LNCAP (cell line): ENCODE measurements at regions not wholly inside any gene's neighbourhood (a gene's known extent, or its start where the extent isn't known, plus 50 kb on each side); places are given as distances from the start of the nearest gene placed in this dataset.

Experiments used
- TF ChIP-seq, protein P1 (sequence below): fragments of 450-650 bp; IDR thresholded peaks from 2 replicates; pipeline ENCODE4 v1.5.1; 2017; ENCODE audit warnings: mild to moderate bottlenecking

- TF ChIP-seq, protein P1, sequence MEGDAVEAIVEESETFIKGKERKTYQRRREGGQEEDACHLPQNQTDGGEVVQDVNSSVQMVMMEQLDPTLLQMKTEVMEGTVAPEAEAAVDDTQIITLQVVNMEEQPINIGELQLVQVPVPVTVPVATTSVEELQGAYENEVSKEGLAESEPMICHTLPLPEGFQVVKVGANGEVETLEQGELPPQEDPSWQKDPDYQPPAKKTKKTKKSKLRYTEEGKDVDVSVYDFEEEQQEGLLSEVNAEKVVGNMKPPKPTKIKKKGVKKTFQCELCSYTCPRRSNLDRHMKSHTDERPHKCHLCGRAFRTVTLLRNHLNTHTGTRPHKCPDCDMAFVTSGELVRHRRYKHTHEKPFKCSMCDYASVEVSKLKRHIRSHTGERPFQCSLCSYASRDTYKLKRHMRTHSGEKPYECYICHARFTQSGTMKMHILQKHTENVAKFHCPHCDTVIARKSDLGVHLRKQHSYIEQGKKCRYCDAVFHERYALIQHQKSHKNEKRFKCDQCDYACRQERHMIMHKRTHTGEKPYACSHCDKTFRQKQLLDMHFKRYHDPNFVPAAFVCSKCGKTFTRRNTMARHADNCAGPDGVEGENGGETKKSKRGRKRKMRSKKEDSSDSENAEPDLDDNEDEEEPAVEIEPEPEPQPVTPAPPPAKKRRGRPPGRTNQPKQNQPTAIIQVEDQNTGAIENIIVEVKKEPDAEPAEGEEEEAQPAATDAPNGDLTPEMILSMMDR: no peak
Observed at GRCh38 chrX:39843318-39843717, 254.4 kb downstream of the BCOR start.

DNA sequence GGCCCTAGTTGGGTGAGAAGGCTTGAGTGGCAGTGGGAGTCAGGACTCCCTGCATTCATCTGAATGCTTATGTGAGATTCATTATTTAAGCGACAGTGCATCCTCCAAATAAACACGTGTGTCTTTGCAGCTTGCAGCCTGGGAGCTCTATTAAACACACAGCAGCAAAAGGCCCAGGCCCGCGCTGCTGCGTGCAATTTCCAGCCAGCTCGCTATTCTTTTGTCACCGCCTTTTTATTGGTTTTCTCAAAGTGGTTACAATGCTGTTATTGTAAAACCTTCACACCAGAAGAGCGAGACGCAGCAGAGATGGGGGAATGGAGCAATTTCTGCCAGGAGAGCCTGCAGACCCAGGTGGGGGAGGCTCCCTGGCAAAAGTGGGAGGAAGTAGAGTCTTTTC lies 252.5 kb downstream of the BCOR start:
- TF ChIP-seq, protein P1: no peak

DNA sequence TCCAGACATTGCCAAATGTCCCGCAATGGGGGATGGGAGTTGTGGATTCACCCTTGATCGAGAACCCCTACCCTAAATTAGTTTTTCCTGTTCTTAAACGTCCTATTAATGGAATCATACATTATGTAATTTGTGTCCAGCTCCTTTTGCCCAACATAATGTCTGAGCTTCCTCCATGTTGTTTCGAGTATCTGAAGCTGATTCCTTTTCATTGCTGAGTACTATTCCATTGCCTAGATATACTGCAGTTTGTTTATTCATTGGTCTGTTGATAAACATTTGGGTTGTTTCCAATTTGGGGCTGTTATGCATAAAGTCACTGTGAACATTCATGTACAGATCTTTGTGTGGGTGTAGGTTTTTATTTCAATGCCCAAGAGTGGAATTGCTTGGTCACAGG lies 251.3 kb downstream of the BCOR start:
- TF ChIP-seq, protein P1: no peak

DNA sequence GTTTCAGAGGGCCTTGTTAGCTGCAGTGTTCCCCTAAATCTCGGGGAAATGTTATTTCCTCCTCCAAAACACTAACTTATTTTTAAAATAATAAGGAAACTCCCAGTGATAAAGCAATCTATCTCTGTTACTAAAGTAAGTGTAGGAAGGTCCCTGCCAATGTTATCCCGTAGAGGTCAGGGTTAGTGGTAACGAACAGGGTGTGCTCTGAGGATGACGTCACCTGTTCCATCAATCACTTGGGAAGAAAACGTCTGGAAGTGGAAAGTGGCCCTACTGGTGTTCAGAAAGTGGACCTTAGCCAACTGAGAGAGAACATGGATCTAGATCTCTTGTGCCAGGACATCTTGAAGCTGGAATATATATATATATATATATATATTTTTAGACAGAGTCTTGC lies 249.5 kb downstream of the BCOR start:
- TF ChIP-seq, protein P1: no peak

DNA sequence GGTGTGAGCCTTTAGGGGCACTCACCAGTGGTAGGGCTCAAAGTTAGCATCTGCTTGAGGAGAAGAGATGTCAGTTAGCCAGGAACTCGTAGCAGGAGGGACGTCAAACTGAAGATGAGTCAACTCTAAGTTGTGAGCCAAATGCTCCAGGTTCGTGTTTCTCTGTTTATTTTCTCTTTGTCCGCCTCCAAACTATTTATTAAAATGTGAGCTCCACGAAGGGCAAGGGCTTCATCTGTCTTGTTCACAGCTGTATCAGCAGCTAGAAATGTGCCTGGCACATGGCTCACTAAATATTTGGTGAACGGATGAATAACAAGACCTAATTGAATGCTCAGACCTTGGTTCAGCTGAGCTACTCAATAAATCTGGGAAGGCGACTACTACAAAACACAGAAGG lies 248.9 kb downstream of the BCOR start:
- TF ChIP-seq, protein P1: no peak

GRCh38 chrX:39850209-39850608 lies 247.5 kb downstream of the BCOR start:
- TF ChIP-seq, protein P1: no peak

DNA sequence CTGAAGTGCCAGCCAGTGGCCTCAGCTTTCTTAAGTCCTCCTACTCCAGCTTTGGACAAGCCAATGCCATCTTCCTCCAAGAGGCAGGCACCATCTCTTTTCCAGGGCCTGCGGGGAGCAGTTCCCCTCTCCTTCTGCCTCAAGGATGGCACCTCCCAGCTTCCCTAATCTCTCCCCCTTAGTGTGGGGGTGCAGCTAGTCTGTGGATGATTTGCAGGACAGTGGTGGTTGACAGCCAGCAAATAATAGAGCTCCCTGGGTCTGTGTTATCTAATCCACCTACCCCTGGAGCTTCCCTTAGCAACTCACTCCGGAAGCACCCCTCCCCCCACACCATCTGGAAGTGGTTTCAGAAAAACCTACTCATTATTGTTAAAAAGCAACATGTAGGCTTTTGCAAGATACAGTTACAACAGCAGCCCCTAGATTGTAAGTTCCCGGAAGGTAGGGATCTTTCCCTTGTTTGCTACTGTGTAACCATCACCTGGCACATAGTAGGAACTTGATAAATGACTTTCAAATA lies 247.1 kb downstream of the BCOR start:
- TF ChIP-seq, protein P1: no peak
